ENCODE measurements at regions not wholly inside any gene's neighbourhood (a gene's known extent, or its start where the extent isn't known, plus 50 kb on each side); places are given as distances from the start of the nearest gene placed in this dataset.

DNA sequence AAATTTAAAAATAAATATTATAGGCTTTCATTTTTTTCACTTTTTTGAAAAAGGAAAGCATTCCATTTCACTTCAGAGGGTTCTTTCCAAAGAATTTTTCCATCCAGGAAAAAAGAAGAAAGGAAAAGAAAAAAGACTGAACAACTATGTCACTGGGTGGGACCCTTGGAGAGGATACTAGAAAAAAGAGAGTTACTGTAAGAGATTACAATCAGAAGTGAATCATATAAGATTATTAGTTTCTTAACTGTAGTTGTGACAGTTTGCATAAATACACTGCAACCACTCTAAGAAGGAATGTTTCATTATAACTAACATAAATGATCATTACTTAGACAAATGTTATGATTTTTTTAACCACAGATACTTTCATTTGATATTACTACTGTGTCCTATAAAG, 87.8 kb downstream of the KLF12 start:
- TF ChIP-seq, protein P1, sequence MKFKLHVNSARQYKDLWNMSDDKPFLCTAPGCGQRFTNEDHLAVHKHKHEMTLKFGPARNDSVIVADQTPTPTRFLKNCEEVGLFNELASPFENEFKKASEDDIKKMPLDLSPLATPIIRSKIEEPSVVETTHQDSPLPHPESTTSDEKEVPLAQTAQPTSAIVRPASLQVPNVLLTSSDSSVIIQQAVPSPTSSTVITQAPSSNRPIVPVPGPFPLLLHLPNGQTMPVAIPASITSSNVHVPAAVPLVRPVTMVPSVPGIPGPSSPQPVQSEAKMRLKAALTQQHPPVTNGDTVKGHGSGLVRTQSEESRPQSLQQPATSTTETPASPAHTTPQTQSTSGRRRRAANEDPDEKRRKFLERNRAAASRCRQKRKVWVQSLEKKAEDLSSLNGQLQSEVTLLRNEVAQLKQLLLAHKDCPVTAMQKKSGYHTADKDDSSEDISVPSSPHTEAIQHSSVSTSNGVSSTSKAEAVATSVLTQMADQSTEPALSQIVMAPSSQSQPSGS (CRISPR knock-in tag; IDR thresholded peaks at IDR 0.05; ENCODE audit: borderline replicate concordance, low read depth) = no peak
- TF ChIP-seq, protein P2, sequence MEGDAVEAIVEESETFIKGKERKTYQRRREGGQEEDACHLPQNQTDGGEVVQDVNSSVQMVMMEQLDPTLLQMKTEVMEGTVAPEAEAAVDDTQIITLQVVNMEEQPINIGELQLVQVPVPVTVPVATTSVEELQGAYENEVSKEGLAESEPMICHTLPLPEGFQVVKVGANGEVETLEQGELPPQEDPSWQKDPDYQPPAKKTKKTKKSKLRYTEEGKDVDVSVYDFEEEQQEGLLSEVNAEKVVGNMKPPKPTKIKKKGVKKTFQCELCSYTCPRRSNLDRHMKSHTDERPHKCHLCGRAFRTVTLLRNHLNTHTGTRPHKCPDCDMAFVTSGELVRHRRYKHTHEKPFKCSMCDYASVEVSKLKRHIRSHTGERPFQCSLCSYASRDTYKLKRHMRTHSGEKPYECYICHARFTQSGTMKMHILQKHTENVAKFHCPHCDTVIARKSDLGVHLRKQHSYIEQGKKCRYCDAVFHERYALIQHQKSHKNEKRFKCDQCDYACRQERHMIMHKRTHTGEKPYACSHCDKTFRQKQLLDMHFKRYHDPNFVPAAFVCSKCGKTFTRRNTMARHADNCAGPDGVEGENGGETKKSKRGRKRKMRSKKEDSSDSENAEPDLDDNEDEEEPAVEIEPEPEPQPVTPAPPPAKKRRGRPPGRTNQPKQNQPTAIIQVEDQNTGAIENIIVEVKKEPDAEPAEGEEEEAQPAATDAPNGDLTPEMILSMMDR (IDR thresholded peaks at IDR 0.05) = no peak
- TF ChIP-seq, protein P3, sequence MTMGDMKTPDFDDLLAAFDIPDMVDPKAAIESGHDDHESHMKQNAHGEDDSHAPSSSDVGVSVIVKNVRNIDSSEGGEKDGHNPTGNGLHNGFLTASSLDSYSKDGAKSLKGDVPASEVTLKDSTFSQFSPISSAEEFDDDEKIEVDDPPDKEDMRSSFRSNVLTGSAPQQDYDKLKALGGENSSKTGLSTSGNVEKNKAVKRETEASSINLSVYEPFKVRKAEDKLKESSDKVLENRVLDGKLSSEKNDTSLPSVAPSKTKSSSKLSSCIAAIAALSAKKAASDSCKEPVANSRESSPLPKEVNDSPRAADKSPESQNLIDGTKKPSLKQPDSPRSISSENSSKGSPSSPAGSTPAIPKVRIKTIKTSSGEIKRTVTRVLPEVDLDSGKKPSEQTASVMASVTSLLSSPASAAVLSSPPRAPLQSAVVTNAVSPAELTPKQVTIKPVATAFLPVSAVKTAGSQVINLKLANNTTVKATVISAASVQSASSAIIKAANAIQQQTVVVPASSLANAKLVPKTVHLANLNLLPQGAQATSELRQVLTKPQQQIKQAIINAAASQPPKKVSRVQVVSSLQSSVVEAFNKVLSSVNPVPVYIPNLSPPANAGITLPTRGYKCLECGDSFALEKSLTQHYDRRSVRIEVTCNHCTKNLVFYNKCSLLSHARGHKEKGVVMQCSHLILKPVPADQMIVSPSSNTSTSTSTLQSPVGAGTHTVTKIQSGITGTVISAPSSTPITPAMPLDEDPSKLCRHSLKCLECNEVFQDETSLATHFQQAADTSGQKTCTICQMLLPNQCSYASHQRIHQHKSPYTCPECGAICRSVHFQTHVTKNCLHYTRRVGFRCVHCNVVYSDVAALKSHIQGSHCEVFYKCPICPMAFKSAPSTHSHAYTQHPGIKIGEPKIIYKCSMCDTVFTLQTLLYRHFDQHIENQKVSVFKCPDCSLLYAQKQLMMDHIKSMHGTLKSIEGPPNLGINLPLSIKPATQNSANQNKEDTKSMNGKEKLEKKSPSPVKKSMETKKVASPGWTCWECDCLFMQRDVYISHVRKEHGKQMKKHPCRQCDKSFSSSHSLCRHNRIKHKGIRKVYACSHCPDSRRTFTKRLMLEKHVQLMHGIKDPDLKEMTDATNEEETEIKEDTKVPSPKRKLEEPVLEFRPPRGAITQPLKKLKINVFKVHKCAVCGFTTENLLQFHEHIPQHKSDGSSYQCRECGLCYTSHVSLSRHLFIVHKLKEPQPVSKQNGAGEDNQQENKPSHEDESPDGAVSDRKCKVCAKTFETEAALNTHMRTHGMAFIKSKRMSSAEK (CRISPR knock-in tag; IDR thresholded peaks at IDR 0.05; ENCODE audit: borderline replicate concordance) = no peak
- TF ChIP-seq AR (CRISPR knock-in tag; IDR thresholded peaks at IDR 0.05) (no peak), ETV6 (CRISPR knock-in tag; IDR thresholded peaks at IDR 0.05) (no peak), ARID4B (CRISPR knock-in tag; IDR thresholded peaks at IDR 0.05; ENCODE audit: borderline replicate concordance) (no peak), E2F4 (CRISPR knock-in tag; IDR thresholded peaks at IDR 0.05; ENCODE audit: borderline replicate concordance, low read depth) (no peak)

All from WTC11 (cell line).